ENCODE measurements at regions not wholly inside any gene's neighbourhood (a gene's known extent, or its start where the extent isn't known, plus 50 kb on each side); places are given as distances from the start of the nearest gene placed in this dataset.

GRCh38 chr2:236973343-236973980 is 112.2 kb upstream of the COPS8 start:
- DNase-seq (ENCODE audit: low spot score), result no peak

GRCh38 chr2:236974148-236974547 is 111.5 kb upstream of the COPS8 start:
- no peak for DNase-seq (ENCODE audit: low spot score)

- DNase-seq (ENCODE audit: low spot score), result no peak
Observed at GRCh38 chr2:236974752-236975151, 110.9 kb upstream of the COPS8 start.

- DNase-seq (ENCODE audit: low spot score), result no peak
Observed at GRCh38 chr2:236975766-236976165, 109.9 kb upstream of the COPS8 start.

GRCh38 chr2:236976266-236977062 is 109.2 kb upstream of the COPS8 start:
- DNase-seq (ENCODE audit: low spot score), result no peak

GRCh38 chr2:236977063-236977851 is 108.4 kb upstream of the COPS8 start:
- DNase-seq (ENCODE audit: low spot score), result no peak

GRCh38 chr2:236977852-236978398 is 107.8 kb upstream of the COPS8 start:
- no peak for DNase-seq (ENCODE audit: low spot score)

GRCh38 chr2:236979664-236980063 is 106.0 kb upstream of the COPS8 start:
- DNase-seq (ENCODE audit: low spot score), result no peak

- no peak for DNase-seq (ENCODE audit: low spot score)
Observed at GRCh38 chr2:236980961-236981360, 104.7 kb upstream of the COPS8 start.

- DNase-seq (ENCODE audit: low spot score), result no peak
Observed at GRCh38 chr2:236981701-236982485, 103.8 kb upstream of the COPS8 start.

- no peak for DNase-seq (ENCODE audit: low spot score)
Observed at GRCh38 chr2:236982693-236983455, 102.8 kb upstream of the COPS8 start.

GRCh38 chr2:236984046-236984445 is 101.6 kb upstream of the COPS8 start:
- no peak for DNase-seq (ENCODE audit: low spot score)

GRCh38 chr2:236985761-236986339 is 99.8 kb upstream of the COPS8 start:
- DNase-seq (ENCODE audit: low spot score), result no peak

- DNase-seq (ENCODE audit: low spot score), result no peak
Observed at GRCh38 chr2:236986524-236987330, 99.0 kb upstream of the COPS8 start.

- no peak for DNase-seq (ENCODE audit: low spot score)
Observed at GRCh38 chr2:236988216-236988615, 97.5 kb upstream of the COPS8 start.

- no peak for DNase-seq (ENCODE audit: low spot score)
Observed at GRCh38 chr2:236988690-236989624, 96.7 kb upstream of the COPS8 start.

- DNase-seq (ENCODE audit: low spot score), result no peak
Observed at GRCh38 chr2:236990552-236990951, 95.1 kb upstream of the COPS8 start.

- no peak for DNase-seq (ENCODE audit: low spot score)
Observed at GRCh38 chr2:236991874-236992273, 93.8 kb upstream of the COPS8 start.

GRCh38 chr2:236993286-236993685 is 92.4 kb upstream of the COPS8 start:
- no peak for DNase-seq (ENCODE audit: low spot score)

Measured in iPS-NIHi11 (cell line).